ENCODE measurements at regions not wholly inside any gene's neighbourhood (a gene's known extent, or its start where the extent isn't known, plus 50 kb on each side); places are given as distances from the start of the nearest gene placed in this dataset.
A peak's percentile ranks its signal among the peaks of the same experiment; 100 is the strongest.
"Not testable (repeated sequence)": the region's sequence is repeated elsewhere in the genome, so short reads cannot be mapped to it uniquely, and the experiment has no call there.

GRCh38 chr7:76971201-76971600, 61.0 kb downstream of the SPDYE17 start:
- not testable (repeated sequence) for H3K9me3 Mint-ChIP-seq; DNase-seq; H3K4me3 Mint-ChIP-seq; H3K27ac Mint-ChIP-seq; H3K4me1 Mint-ChIP-seq (ENCODE audit: low read depth); H3K27me3 Mint-ChIP-seq
- peaks cover 12% of the 10 kb centered on the region for H3K36me3 Mint-ChIP-seq (ENCODE audit: low read depth)

DNA sequence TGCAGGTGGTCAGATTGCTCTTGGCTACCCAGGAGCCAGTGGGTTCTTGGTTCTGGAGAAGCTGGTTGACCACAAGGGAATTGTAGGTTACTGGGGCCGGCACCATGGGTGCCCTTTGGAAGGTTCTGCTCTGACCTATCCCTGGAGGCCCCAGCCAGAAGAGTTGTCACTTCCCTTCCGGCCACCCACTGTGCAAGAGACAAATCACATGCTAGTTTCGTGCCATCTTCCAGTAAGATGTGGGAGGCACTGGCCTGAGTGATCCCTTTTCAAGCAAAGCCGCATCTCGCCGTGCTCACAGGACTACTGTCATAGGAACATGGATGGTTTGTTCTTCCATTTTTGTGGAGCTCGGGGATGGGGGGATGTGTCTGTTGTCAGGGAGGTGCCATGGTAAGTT, 62.3 kb downstream of the SPDYE17 start:
- not testable (repeated sequence) for DNase-seq; H3K9me3 Mint-ChIP-seq; H3K4me3 Mint-ChIP-seq; H3K27ac Mint-ChIP-seq; H3K27me3 Mint-ChIP-seq; H3K4me1 Mint-ChIP-seq (ENCODE audit: low read depth)
- peaks cover 12% of the 10 kb centered on the region for H3K36me3 Mint-ChIP-seq (ENCODE audit: low read depth)

DNA sequence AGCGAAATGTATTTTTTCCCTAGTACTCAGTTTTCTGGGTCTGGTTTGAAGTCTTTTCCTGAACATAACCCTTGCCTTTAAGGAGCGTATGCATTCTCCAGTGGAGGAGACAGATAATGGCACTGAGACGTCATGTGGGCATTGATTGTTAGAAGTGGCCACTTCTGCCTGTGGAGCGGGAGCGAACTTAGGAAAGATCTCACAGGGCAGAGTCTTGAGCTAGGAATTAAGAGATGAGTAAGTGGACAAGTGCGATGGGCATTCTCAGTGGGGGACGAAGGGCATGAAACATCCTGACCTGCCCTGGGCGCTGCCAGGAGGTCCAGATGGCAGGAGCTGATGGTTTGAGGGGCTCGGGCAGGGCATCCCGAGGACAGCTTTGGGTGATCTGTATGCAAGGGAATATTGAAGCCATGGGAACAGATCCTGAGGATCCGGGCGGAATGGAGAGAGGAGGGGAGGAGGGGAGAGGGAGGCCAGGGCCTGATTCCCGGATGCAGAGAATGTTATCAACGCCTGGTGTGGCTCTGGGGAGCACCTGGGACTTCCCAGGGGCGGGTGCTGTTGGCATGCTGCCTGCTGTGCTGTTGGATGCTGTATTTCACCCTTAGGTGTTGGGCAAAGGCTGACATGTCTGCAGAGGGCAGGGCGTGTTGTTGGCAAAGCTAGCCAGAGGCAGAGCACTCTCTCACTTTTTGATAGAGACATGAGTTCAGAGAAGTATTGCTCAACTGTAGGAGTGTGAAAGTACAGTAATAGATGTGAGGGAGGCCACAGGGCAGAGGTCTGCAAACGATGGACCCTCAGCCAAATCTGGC, 66.2 kb downstream of the SPDYE17 start:
- not testable (repeated sequence) for H3K36me3 Mint-ChIP-seq (ENCODE audit: low read depth); H3K27ac Mint-ChIP-seq; H3K27me3 Mint-ChIP-seq; H3K4me1 Mint-ChIP-seq (ENCODE audit: low read depth); DNase-seq; H3K4me3 Mint-ChIP-seq; H3K9me3 Mint-ChIP-seq

DNA sequence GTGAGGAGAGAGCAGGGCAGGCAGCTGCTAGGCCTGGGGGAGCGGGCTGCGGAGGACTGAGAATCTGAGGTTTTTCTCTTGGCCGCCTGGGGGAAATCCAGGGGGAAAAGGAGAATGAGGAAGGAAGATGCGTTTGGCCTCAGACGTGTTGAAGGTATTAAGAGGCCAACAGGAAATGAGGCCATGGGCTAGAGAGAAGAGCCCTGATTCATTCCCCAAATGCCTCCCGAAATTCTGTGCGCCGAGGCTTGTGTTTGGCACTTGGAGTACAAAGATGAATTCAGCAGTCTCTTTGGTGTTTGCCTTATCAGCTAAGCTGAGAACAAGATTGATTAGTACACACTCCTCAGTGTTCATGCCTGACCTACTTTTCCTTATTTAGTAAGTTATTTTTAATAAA, 68.1 kb downstream of the SPDYE17 start:
- not testable (repeated sequence) for DNase-seq; H3K4me3 Mint-ChIP-seq; H3K27me3 Mint-ChIP-seq; H3K36me3 Mint-ChIP-seq (ENCODE audit: low read depth); H3K27ac Mint-ChIP-seq; H3K9me3 Mint-ChIP-seq; H3K4me1 Mint-ChIP-seq (ENCODE audit: low read depth)

DNA sequence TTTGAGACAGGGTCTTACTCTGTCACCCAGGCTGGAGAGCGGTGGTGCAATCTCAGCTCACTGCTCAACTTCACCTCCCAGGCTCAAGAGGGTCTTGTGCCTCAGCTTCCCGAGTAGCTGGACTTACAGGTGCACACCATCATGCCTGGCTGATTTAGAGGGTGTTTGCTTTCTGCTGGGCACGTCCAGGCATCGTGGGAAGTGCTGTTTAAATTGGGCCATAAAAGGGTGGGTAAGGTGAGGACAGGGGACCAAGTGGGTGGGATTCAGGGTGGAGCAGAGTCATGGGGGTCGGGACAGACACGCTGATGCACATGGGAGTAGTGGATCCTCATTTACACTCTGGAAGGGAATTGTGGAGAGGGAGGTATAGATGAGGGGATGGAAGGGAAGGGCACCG, 69.1 kb downstream of the SPDYE17 start:
- DNase-seq; H3K9me3 Mint-ChIP-seq; H3K4me3 Mint-ChIP-seq; H3K4me1 Mint-ChIP-seq (ENCODE audit: low read depth); H3K27me3 Mint-ChIP-seq; H3K36me3 Mint-ChIP-seq (ENCODE audit: low read depth); H3K27ac Mint-ChIP-seq: not testable (repeated sequence)

DNA sequence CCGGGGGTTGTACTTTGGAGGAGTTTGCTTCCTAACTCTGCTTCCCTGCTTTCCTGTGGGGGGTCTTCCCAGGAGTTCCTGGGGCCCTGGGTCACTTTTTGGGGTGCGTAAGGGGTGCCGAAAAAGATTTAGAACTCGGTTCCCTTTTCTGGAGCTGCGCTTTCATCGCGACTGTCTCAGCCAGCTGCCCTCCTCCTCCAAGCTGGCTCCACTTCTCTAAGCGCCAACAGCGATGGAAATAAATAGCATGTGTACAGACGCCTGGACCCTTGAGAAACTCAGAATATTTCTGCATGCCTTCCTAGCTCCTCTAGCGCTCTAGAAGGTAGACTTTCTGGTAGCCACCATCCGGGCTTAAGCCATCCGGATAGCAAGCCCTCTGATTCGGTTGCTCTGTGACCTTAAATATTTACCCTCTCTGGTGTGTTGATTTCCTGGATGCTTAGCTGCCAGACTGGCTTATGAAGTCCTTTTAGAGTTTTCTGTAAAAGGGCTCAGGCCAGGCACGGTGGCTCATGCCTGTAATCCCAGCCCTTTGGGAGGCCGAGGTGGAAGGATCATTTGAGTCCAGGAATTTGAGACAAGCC, 71.7 kb downstream of the SPDYE17 start:
- H3K9me3 Mint-ChIP-seq; H3K4me3 Mint-ChIP-seq; H3K4me1 Mint-ChIP-seq (ENCODE audit: low read depth); H3K36me3 Mint-ChIP-seq (ENCODE audit: low read depth); H3K27me3 Mint-ChIP-seq; H3K27ac Mint-ChIP-seq; DNase-seq: not testable (repeated sequence)

GRCh38 chr7:76959573-76960399, 72.4 kb downstream of the SPDYE17 start:
- H3K27ac Mint-ChIP-seq; H3K27me3 Mint-ChIP-seq; DNase-seq; H3K4me3 Mint-ChIP-seq; H3K9me3 Mint-ChIP-seq; H3K36me3 Mint-ChIP-seq (ENCODE audit: low read depth); H3K4me1 Mint-ChIP-seq (ENCODE audit: low read depth): not testable (repeated sequence)

GRCh38 chr7:76956531-76956930, 75.6 kb downstream of the SPDYE17 start:
- H3K9me3 Mint-ChIP-seq = not testable (repeated sequence)

GRCh38 chr7:76955124-76955523, 77.0 kb downstream of the SPDYE17 start:
- not testable (repeated sequence) for H3K36me3 Mint-ChIP-seq (ENCODE audit: low read depth); H3K9me3 Mint-ChIP-seq; H3K4me3 Mint-ChIP-seq; H3K4me1 Mint-ChIP-seq (ENCODE audit: low read depth); H3K27ac Mint-ChIP-seq; DNase-seq; H3K27me3 Mint-ChIP-seq

More at GRCh38 chr7:76956531-76956930, 75.6 kb downstream of the SPDYE17 start:
- DNase-seq; H3K27me3 Mint-ChIP-seq; H3K4me1 Mint-ChIP-seq (ENCODE audit: low read depth); H3K27ac Mint-ChIP-seq; H3K4me3 Mint-ChIP-seq; H3K36me3 Mint-ChIP-seq (ENCODE audit: low read depth): not testable (repeated sequence)

- not testable (repeated sequence) for H3K4me3 Mint-ChIP-seq; H3K27me3 Mint-ChIP-seq; H3K36me3 Mint-ChIP-seq (ENCODE audit: low read depth); H3K9me3 Mint-ChIP-seq; DNase-seq
- H3K27ac Mint-ChIP-seq = peak overlapping the region; percentile 71
- H3K4me1 Mint-ChIP-seq (ENCODE audit: low read depth) = peaks cover 15% of the 10 kb centered on the region
Measured at GRCh38 chr7:76944603-76945002, 87.6 kb downstream of the SPDYE17 start.

DNA sequence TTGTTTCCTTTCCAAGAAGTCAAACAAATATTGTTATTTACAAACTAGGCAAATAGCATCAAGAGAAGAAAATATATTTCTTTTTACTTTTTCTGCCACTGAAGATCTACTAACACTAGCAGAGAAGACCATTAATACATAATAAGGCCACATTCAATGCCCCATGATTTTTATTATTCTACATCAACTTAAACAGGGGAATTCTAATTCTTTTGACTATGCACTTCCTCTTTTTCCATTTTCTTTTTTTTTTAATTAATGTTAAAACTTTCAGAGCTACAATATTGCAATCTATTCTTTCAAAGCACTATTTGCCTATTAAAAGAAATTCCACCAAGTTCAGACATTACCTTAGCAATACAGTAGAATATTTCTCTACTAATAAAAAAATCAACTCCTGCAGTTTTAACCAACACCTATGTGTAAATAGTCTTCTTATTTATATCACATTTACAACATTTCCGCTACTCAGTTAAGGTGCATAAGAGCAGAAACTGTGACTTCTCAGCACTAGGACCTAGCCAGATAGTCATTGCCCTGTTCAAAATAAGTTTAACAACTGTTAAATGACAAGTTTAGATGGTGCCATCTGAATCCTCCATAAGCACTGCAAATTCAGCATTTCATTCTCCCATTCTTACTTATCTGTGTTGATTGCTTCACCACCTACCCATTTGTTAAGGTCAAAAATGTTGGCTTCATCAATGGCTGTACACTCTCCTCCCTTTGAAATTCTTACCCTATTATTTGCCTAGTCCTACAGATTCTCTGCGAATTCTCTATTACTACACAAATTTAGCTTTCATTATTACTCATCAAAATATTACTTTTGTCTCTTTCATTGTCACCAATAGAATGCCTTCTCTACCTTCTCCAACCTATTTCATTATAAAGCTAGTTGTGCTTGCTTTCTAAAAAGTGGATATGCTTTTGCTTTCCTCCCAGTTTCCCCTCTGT, 90.1 kb downstream of the SPDYE17 start:
- not testable (repeated sequence) for H3K36me3 Mint-ChIP-seq (ENCODE audit: low read depth); H3K9me3 Mint-ChIP-seq; H3K27ac Mint-ChIP-seq; DNase-seq; H3K4me3 Mint-ChIP-seq; H3K27me3 Mint-ChIP-seq
- peaks cover 18% of the 10 kb centered on the region for H3K4me1 Mint-ChIP-seq (ENCODE audit: low read depth)

- not testable (repeated sequence) for DNase-seq; H3K9me3 Mint-ChIP-seq; H3K4me3 Mint-ChIP-seq; H3K27ac Mint-ChIP-seq; H3K36me3 Mint-ChIP-seq (ENCODE audit: low read depth); H3K27me3 Mint-ChIP-seq
- peaks cover 18% of the 10 kb centered on the region for H3K4me1 Mint-ChIP-seq (ENCODE audit: low read depth)
Measured at GRCh38 chr7:76937781-76938180, 94.4 kb downstream of the SPDYE17 start.

- DNase-seq; H3K27ac Mint-ChIP-seq; H3K9me3 Mint-ChIP-seq; H3K36me3 Mint-ChIP-seq (ENCODE audit: low read depth); H3K27me3 Mint-ChIP-seq; H3K4me3 Mint-ChIP-seq: not testable (repeated sequence)
- peaks cover 16% of the 10 kb centered on the region for H3K4me1 Mint-ChIP-seq (ENCODE audit: low read depth)
Measured at GRCh38 chr7:76937330-76937729, 94.8 kb downstream of the SPDYE17 start.

DNA sequence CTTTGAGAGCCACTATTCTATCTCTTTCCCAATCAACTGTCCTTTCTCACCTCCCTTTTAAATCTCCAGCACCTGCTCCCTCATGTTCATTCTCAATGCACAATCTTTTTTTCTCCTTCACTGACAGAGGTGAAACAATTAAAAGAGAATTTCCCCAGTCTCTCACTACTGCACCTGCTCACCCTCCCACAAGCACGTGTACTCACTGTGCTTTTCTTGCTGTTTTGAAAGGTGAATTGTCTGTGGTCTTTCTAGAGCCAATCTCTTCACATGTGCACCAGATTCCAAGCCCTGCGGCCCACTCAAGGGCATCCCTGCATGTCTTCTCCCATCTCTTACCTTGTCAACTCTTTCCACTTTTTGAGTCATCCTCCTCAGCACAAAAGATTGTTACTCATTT, 95.8 kb downstream of the SPDYE17 start:
- H3K36me3 Mint-ChIP-seq (ENCODE audit: low read depth); H3K4me3 Mint-ChIP-seq; H3K27me3 Mint-ChIP-seq; H3K27ac Mint-ChIP-seq; H3K9me3 Mint-ChIP-seq; DNase-seq: not testable (repeated sequence)
- H3K4me1 Mint-ChIP-seq (ENCODE audit: low read depth) = peaks cover 14% of the 10 kb centered on the region

Measured in activated T-cell treated with anti-CD3 and anti-CD28 coated beads, Interleukin-2, amount 50 U/mL, for 24 hours (primary cell).